Body of pancreas (tissue), 4 donors: ENCODE measurements at regions not wholly inside any gene's neighbourhood (a gene's known extent, or its start where the extent isn't known, plus 50 kb on each side); places are given as distances from the start of the nearest gene placed in this dataset.

Experiments used
- ATAC-seq: fragments of 150-250 bp; one replicate; pipeline ENCODE4 v1.9.1; 2016
- DNase-seq, 4 donors: peaks; one replicate each; pipeline ENCODE4 v3.0.0-alpha.2; 2019
- H3K27ac ChIP-seq, 4 donors: fragments of 200-600 bp; sonication (generic); 1 replicate in 3 of 4; 2 replicates in 1 of 4; pipeline versions ENCODE4 v1.5.1 to v1.6.1; 2016 to 2019; ENCODE audit warnings: mild to moderate bottlenecking in 1 of 4, mixed read lengths in 1 of 4, moderate library complexity in 1 of 4
- H3K27me3 ChIP-seq, 2 donors: fragments of 200-600 bp; sonication (generic); one replicate each; pipeline ENCODE4 v1.6.0; 2016; ENCODE audit warnings: mild to moderate bottlenecking in 1 of 2
- H3K36me3 ChIP-seq, 2 donors: fragments of 200-600 bp; sonication (generic); replicated peaks in 1 of 2; 2 replicates each; pipeline ENCODE4 v1.5.1; 2016; ENCODE audit warnings: low read depth in 2 of 2; ENCODE audit not compliant: insufficient read depth in 1 of 2
- H3K4me1 ChIP-seq: fragments of 200-600 bp; sonication (generic); one replicate; pipeline ENCODE4 v1.6.0; 2016
- H3K4me3 ChIP-seq, 2 donors: fragments of 200-600 bp; sonication (generic); 1 replicate in 1 of 2; 2 replicates in 1 of 2; pipeline ENCODE4 v1.5.1; 2016 to 2019
- H3K9me3 ChIP-seq, 3 donors: fragments of 200-600 bp; sonication (generic); 1 replicate in 2 of 3; 2 replicates in 1 of 3; pipeline ENCODE4 v1.5.1; 2016
- CTCF ChIP-seq, 7 experiments: fragments of 450-650 bp in 4 of 7; fragments of 200-600 bp in 3 of 7; sonication (generic) in 3 of 7; IDR thresholded peaks; one replicate each; pipeline ENCODE4 v1.5.1; 2016 to 2019; ENCODE audit warnings: antibody characterized with exemption in 7 of 7
- POLR2A ChIP-seq, 3 donors: fragments of 450-650 bp; IDR thresholded peaks; one replicate each; pipeline ENCODE4 v1.6.1; 2016; ENCODE audit warnings: antibody characterized with exemption in 3 of 3, mild to moderate bottlenecking in 2 of 3
- WGBS, 2 donors: methylation state at CpG; one replicate each; pipeline ENCODE4 v1.1.5; 2017; 5-methylcytosine and 5-hydroxymethylcytosine counted together
- intact Hi-C: fragments of 100-400 bp; cut with DNase I; formaldehyde crosslinking; loops from one replicate; pipeline ENCODE4 v1.15.1; 2023

GRCh38 chr9:82570226-82570625 lies 492.7 kb downstream of the RASEF start:
- Histone ChIP-seq H3K36me3 (no peaks in the 10 kb centered on the region), H3K27ac (no peak overlapping the region), H3K4me3 (no peak overlapping the region), H3K4me1 (no peaks in the 10 kb centered on the region), H3K27me3 (no peaks in the 10 kb centered on the region), H3K9me3 (peaks cover 0 to 5% (median 0%) of the 10 kb centered on the region in 3 donors)
- intact Hi-C loops: no loop called here
- no peak for ATAC-seq
- peak in 1 of 4 donors; percentile 21 for DNase-seq
- TF ChIP-seq POLR2A (IDR thresholded peaks at IDR 0.05) (no peak), CTCF (IDR thresholded peaks at IDR 0.05) (peak in 1 of 7 experiments; percentile 18)

GRCh38 chr9:82571540-82571939 lies 491.4 kb downstream of the RASEF start:
- DNase-seq (no peak), ATAC-seq (no peak)
- TF ChIP-seq POLR2A (IDR thresholded peaks at IDR 0.05) (no peak), CTCF (IDR thresholded peaks at IDR 0.05) (no peak)
- no peak overlapping the region for H3K27ac ChIP-seq
- H3K36me3 ChIP-seq: no peaks in the 10 kb centered on the region
- no peak overlapping the region for H3K4me3 ChIP-seq
- H3K9me3 ChIP-seq: peaks cover 0 to 5% (median 0%) of the 10 kb centered on the region in 3 donors
- no peaks in the 10 kb centered on the region for H3K27me3 ChIP-seq
- intact Hi-C loops: no loop called here
- no peaks in the 10 kb centered on the region for H3K4me1 ChIP-seq

GRCh38 chr9:82572146-82572545 lies 490.8 kb downstream of the RASEF start:
- Histone ChIP-seq H3K36me3 (no peaks in the 10 kb centered on the region), H3K9me3 (peaks cover 0 to 5% (median 0%) of the 10 kb centered on the region in 3 donors), H3K27me3 (no peaks in the 10 kb centered on the region), H3K4me3 (no peak overlapping the region), H3K4me1 (no peaks in the 10 kb centered on the region), H3K27ac (no peak overlapping the region)
- WGBS, 2 donors: 70 to 90% methylated on average over 2 of the region's 2 CpGs
- ATAC-seq (no peak), DNase-seq (no peak)
- intact Hi-C loops: no loop called here
- TF ChIP-seq CTCF (IDR thresholded peaks at IDR 0.05) (no peak), POLR2A (IDR thresholded peaks at IDR 0.05) (no peak)

GRCh38 chr9:82574911-82575310 lies 488.0 kb downstream of the RASEF start:
- Histone ChIP-seq H3K27ac (no peak overlapping the region), H3K4me1 (no peaks in the 10 kb centered on the region), H3K4me3 (no peak overlapping the region), H3K9me3 (peaks cover 0 to 5% (median 0%) of the 10 kb centered on the region in 3 donors), H3K36me3 (no peaks in the 10 kb centered on the region), H3K27me3 (no peaks in the 10 kb centered on the region)
- DNase-seq: no peak
- no peak for ATAC-seq
- TF ChIP-seq CTCF (IDR thresholded peaks at IDR 0.05) (no peak), POLR2A (IDR thresholded peaks at IDR 0.05) (no peak)
- intact Hi-C loops: no loop called here

GRCh38 chr9:82580921-82581320 lies 482.0 kb downstream of the RASEF start:
- DNase-seq (no peak), ATAC-seq (peak; percentile 9)
- no peak for TF ChIP-seq CTCF (IDR thresholded peaks at IDR 0.05)
- no peak for TF ChIP-seq POLR2A (IDR thresholded peaks at IDR 0.05)
- Histone ChIP-seq H3K36me3 (no peaks in the 10 kb centered on the region), H3K27me3 (no peaks in the 10 kb centered on the region), H3K27ac (peak overlapping the region in 3 of 4 donors; percentile 50 to 55 (median 54)), H3K9me3 (no peaks in the 10 kb centered on the region), H3K4me1 (peaks cover 41% of the 10 kb centered on the region), H3K4me3 (no peak overlapping the region)
- intact Hi-C loops: no loop called here
- WGBS, 2 donors: 31 to 38% methylated on average over 2 of the region's 2 CpGs
